NCI-H510A treated with DMSO at 0.1 percent for 48 hours (cell line): ENCODE measurements at regions not wholly inside any gene's neighbourhood (a gene's known extent, or its start where the extent isn't known, plus 50 kb on each side); places are given as distances from the start of the nearest gene placed in this dataset.
"Not testable (repeated sequence)": the region's sequence is repeated elsewhere in the genome, so short reads cannot be mapped to it uniquely, and the experiment has no call there.

Experiments used
- DNase-seq: peaks from one replicate; lab custom pipeline; 2025; lab: John Stamatoyannopoulos, UW

DNA sequence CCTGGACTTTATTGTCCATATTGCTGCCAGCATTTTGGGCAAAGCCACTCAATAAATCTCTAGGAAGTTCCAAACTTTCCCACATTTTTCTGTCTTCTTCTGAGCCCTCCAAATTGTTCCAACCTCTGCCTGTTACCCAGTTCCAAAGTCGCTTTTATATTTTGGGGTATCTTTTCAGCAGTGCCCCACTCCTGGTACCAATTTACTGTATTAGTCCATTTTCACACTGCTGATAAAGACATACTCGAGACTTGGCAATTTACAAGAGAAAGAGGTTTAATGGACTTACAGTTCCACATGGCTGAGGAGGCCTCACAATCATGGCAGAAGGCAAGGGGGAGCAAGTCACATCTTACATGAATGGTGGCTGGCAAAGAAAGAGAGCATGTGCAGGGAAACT, 53.4 kb downstream of the AHSP start:
- DNase-seq = not testable (repeated sequence)

DNA sequence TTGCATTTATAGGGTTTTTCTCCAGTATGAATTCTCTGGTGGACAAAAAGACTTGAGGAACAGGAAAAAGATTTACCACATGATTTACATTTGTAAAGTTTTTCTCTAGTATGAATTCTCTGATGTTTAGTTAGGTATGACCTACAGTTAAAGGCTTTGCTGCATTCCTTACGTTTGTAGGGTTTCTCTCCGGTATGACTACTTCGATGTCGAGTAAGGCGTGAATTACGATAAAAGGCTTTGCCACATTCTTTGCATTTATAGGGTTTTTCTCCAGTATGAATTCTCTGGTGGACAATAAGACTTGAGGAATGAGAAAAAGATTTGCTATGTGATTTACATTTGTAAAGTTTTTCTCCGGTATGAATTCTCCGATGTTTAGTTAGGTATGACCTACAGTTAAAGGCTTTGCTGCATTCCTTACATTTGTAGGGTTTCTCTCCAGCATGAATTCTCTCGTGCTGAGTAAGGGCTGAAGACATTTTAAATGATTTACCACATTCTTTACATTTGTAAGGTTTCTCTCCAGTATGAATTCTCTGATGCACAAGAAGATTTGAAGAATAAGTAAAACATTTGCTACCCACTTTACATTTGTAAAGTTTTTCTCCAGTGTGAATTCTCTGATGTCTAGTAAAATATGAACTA, 74.2 kb downstream of the AHSP start:
- DNase-seq = not testable (repeated sequence)

DNA sequence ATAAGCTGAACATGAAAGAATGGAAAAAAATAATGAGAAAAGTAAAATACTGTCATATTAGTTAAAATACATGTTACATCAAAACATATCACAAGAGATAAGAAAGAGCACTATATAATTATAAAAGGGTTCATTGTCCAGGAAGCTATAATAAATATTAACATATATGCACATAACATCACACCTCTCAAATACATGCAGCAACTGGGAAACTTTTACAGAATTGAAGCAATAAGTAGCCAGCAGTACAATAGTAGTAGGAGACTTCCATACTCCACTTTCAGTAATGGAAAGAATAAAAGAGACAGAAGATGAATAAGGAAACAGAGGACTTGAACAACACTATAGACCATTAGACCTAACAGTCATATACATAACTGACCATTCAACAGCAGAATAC, 90.4 kb downstream of the AHSP start:
- DNase-seq = no peak

DNA sequence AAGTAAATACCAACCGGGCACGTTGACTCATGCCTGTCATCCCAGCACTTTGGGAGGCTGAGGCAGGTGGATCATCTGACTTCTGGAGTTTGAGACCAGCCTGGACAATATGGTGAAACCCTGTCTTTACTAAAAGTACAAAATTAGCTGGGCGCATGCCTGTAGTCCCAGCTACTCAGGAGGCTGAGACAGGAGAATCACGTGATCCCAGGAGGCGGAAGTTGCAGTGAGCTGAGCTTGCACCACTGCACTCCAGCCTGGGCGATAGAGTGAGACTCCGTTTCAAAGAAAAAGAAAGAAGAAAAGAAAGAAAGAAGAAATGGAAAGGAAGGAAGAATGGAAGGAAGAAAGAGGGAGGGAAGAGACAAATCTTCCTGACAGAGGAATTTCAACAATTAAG, 108.7 kb downstream of the AHSP start:
- no peak for DNase-seq

DNA sequence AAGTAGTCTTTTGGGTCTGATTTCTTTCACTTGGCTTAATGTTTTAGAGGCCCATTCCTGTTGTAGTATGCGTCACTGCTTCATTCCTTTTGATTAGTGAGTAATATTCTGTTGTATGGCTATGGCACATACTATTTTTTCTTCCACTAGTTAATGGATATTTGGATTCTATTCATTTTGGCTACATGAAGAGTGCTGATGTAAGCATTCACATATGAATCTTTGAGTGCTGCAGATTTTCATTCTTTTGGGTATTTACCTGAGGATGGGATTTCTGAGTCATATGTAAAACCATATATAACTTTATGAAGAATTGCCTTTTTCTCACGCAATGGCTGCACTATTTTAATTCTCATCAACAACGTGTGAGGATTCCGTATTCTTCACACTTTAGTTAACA, 113.6 kb downstream of the AHSP start:
- DNase-seq = no peak

DNA sequence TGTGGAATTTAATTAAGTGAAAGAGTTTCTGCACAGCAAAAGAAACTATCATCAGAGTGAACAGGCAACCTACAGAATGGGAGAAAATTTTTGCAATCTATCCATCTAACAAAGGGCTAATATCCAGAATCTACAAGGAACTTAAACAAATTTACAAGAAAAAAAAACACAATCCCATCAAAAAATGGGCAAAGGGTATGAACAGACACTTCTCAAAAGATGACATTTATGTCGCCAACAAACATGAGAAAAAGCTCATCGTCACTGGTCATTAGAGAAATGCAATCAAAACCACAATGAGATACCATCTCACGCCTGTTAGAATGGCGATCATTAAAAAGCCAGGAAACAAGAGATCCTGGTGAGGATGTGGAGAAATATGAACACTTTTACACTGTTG, 128.0 kb downstream of the AHSP start:
- not testable (repeated sequence) for DNase-seq

DNA sequence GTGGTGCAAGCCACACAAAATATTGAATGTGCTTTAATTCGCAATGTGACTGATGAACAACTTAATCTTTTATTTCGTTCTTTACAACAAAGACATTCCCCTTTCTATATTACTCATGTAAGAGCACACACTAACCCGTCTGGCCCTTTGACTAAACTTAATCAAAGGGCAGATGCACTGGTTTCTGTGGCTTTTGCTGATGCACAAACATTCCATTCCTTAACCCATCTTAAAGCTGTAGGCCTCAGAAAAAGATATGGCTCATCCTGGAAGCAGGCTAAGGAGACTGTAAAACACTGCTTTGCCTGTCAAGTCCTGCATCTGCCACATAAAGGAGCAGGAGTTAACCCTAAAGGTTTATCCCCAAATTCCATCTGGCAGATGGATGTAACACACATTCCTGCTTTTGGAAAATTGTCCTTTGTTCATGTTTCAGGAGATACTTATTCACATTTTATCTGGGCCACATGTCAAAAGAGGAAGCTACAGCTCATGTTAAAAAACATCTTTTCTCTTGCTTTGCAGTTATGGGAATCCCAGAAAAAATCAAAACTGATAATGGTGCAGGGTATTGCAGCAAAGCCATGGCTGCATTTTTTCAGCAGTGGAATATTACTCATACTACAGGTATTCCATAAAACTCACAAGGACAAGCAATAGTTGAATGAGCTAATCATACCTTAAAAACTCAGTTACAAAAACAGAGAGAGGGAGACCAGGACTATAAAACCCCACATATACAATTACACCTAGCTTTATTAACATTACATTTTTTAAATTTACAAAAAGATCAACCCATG, 137.2 kb downstream of the AHSP start:
- DNase-seq = no peak

DNA sequence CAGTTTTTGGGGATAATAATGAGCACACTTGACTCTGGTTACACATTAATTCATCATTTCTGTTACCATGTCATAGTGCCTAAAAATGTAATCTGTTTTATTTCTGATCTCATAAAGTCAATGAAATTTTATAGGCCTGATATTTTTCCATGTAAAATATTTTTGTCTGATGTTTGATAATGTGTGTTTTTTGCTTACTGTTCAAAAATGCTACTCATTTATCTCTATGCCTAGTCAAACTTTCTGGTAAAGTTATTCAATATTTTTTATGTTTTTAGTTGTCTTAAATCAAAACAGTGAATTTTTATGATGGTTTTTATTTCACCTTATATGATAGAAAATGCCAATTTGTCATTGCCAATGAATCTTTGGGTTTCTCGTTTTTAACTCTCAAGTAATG, 147.0 kb downstream of the AHSP start:
- DNase-seq = no peak

DNA sequence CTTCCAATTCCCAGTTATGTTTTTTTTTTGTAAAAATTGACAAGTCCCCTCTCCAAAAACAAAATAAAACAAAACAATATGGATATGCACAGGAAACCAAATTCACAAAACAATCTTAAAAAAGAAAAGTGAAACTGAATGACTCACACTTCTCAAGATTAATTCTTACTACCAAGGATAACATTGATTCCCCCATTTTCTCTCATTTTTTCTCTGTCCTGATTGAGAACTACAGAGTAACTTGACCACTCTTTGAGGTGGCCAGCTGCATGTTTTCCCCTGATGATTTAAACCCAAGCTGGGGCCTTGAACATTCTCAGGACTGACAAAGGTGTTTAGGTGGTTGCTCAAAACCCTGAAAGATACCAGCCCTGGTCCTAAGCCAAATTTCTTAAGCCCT, 149.0 kb downstream of the AHSP start:
- no peak for DNase-seq

DNA sequence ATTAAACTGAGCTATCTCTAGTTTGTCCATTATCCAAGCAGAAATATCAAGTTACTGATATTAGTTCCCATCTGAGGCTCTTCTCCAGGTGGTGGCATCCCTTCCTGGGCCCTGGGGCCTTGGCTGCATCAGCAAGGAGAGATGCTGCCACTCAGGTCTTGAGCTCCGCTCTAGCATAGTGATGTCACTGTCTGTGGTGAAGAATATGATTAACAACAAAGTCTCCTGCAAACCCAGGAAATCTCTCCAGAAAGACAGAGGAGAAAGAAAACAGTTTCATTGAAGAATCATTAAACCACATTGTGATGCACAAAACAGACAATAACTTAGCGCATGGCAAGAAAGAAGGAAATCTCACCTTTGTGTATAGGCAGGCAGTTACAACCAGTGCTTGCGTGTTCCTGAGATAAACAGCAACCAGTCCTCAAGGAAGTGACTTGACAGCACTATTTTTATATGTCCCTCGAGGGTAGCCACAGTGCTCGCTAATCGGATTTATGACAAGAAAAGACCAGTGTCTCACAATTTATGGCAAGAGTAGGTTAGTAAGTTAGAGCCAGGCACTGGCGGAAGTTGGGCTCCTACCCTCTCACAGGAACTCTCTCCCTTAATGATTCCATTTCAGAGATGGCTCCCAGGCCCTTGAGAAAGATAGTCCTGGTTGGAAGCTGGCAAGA, 151.1 kb downstream of the AHSP start:
- DNase-seq = no peak

DNA sequence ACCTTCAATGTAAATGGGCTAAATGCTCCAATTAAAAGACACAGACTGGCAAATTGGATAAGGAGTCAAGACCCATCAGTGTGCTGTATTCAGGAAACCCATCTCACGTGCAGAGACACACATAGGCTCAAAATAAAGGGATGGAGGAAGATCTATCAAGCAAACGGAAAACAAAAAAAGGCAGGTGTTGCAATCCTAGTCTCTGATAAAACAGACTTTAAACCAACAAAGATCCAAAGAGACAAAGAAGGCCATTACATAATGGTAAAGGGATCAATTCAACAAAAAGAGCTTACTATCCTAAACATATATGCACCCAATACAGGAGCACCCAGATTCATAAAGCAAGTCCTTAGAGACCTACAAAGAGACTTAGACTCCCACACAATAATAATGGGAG, 161.6 kb downstream of the AHSP start:
- not testable (repeated sequence) for DNase-seq

DNA sequence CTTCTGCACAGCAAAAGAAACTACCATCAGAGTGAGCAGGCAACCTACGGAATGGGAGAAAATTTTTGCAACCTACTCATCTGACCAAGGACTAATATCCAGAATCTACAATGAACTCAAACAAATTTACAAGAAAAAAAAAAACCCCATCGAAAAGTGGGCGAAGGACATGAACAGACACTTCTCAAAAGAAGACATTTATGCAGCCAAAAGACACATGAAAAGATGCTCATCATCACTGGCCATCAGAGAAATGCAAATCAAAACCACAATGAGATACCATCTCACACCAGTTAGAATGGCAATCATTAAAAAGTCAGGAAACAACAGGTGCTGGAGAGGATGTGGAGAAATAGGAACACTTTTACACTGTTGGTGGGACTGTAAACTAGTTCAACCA, 164.6 kb downstream of the AHSP start:
- DNase-seq = not testable (repeated sequence)

DNA sequence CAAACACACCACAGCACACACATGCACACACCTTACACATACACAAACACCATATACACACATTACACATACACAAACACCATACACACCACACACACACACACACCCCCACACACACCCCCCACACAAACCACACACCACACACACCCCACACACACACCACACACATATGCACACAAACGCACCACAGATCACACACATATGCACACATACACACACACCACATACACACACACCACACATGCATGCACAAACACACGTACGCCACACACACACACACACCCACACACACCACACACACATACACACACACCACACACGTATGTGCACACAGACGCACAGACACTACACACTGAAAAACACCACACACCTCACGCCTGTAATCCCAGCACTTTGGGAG, 166.0 kb downstream of the AHSP start:
- no peak for DNase-seq

DNA sequence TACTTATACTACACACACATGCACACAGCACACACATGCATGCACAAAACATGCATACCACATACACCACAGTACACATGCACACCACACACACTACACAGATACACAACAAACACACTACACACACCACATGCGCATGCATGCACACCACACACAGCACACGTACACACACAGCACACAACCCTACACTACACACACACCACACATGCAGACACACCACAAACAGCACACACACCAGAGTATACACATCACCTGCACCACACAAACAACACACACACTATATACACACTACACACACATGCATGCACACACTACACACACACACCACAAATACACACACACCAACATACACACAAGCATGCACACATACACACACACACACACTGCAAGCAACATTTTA, 166.8 kb downstream of the AHSP start:
- DNase-seq = no peak

DNA sequence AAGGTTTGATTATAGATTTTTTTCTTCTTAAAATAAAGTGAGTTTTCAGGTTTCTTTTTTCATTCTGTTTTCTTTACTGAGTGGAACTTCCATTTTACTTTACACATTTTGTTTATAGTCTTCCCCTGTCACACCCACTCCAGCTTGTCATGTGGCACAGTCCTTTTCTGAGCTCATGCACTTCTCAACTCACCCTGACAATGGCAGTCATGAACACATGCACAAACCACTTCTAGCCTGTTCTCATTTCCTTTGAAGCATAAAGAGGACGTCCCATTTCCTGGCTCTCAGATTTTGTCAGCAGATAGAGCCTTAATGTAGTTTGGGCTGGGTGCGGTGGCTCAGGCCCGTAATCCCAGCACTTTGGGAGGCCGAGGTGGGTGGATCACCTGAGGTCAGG, 168.0 kb downstream of the AHSP start:
- no peak for DNase-seq

DNA sequence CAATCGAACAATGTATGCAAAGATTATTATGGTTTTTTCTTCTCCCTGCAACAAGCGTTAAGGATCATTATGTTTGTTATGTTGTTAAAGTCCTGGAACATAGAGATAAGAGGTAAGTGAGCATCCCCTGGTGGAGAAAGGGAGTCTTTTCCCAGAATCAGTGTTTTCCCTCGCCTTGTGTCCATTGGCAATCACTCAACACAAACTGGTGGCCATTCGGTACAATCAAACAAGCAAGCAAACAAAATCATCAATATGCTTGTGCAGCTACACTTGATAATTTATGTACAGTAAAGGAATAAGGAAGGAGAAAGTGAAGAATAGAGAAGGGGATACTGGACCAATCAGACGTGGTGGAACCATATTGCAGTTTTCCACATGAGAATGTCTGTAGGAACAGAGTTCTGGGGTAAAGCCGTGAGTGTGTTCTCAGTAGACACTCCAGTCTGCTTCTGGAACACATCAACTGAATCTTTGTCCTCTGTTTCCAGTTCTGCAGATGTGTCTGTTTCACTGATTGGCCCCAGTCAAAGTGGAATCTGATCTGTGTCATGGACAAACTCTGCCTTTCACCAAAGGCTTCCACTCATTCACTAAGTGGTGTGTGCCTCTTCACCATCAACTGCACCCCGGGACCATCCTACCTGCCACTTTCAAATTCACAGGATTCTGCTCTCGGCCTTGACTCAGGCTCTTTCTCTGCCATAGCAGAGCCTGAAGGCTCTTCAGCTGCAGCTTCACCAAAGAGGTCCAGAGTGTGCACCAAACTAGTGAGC, 169.5 kb downstream of the AHSP start:
- DNase-seq = peak; percentile 51

DNA sequence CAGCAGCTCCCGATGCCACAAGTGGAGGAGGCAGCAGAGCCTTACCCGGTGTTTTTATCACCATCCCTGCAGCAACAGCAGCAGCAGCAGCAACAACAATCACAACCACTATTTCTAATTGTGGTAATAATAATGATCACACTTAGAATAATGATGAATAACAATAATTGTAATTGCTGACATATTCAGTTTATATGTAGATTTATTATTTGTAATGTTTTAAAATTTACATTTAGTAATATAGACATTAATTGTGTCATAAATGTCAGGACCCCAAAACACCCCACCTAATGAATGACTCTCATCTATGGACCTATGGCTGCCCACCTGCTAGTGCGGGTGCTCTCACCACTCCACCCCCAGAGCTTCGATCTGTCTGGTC, 170.0 kb downstream of the AHSP start:
- no peak for DNase-seq

DNA sequence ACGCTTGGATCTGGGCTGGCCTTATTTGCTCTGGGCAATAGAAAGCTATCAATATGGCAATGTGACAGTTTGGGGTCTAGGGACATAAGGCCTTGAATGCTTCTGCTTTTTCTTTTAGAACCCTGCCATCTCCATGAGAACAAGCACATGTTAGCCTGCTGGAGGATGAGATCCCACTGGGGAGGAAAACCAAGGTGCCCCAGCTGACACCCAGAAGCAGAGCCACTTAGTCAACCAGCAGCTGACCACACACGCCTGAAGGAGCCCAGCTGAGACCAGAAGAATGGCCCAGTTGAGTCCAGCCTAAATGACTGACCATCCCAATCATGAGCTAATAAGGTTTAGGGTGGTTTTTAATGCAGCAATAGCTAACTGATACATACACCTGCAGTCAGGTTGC, 171.2 kb downstream of the AHSP start:
- DNase-seq = no peak

DNA sequence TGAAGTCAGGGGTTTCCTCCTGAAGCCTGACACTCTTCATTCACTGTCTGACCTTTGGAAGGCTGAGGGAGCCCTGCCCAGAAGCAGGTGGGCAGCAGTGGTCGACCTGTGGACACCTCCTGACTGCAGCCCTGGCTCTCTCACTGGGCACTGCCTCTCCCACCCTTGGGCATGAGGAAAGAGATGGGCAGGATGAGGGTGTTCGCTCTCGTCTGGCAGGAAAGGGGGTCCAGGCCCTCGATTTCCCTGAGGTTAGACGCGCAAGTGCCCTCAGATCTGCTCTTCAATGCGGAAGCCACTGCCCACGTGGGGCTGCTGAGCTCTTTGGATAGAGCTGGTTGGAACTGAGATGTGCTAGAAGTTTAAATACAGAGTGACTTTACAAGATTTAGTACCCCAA, 171.9 kb downstream of the AHSP start:
- DNase-seq = no peak

DNA sequence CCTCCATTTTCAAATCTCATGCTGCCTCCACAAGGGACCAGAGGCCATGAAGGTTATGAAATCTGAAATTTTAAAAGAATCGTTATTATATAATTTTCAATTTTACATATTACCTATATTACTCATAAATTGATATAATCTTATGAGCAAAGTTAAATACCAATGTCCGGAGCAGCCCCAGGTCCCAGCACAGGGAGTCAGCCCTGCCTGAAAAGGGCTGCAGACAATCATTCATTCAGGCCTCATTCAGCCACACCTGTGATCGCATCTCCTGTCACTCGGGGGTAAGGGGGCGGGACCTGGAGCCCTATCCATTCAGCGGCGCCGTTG, 172.5 kb downstream of the AHSP start:
- no peak for DNase-seq

DNA sequence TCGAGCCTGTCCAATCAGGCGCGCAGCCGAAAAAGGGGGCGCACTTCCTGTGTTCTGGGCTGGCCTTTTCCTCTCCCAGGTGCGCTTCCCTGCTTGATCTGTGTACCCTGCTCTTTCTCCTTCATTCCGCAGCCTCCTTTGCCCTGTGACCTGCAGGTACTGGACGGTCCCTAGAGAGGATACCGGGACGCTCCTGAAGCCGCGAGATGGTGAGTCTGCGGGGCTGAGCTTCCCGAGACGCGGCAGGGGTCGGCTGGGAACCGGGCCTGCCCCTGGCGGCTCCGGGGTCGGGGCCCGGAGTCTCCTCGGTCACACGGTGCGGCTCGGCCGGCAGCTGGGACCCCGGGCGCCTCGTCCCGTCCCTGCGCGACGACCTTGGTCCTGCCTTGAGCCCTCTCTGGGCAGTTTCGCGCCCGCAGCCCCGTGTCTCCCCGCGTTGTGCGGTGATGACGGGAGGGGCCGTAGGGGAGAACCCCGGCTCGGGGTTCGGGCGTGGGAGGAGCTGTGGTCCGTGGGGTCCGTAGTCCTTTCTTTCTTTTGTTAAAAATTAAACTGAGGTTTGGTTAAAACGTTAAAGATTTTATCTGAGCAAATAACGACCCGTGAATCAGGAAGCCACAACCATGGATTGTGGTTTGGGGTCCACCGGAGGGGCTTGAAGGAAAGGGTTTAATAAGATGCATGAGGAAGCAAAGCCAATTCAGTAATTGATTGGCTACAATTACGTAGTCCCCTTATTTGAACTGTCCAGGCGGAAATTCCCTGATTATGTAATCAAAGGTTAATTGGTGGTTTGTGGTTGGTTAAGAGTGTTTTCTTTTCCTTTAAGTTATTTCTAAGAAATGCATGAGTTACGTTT, 172.8 kb upstream of the ZNF267 start:
- peak; percentile 95 for DNase-seq

DNA sequence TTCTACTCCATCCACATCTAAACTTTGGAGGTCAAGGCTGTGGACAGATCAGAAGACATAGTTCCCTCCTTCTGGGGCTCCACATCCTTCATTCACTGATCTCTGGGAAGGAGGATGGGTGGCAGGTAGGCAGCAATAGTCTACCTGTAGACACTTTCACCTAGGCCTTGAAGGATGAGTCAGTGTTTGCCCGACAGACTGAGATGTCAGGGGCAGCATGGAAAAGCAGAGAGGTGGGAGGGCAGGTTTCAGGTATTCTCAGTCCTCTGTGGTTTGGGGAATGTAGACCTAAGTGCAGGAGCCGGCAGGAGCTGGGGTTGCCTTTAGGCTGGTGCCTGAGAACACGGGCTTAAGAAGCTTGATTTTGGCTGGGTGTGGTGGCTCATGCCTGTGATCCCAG, 171.9 kb upstream of the ZNF267 start:
- DNase-seq = no peak
